Ovary (tissue), 7 donors: ENCODE measurements at regions not wholly inside any gene's neighbourhood (a gene's known extent, or its start where the extent isn't known, plus 50 kb on each side); places are given as distances from the start of the nearest gene placed in this dataset.

Experiments
- DNase-seq, 5 donors: peaks; one replicate each; pipeline ENCODE4 v3.0.0-alpha.2; 2019 to 2020
- H3K27ac ChIP-seq, 2 donors: fragments of 200-600 bp; one replicate each; pipeline versions ENCODE4 v1.5.1 to v1.8.0; 2019 to 2022
- H3K27me3 ChIP-seq: fragments of 200-600 bp; one replicate; pipeline ENCODE4 v1.8.0; 2022
- H3K36me3 ChIP-seq: fragments of 200-600 bp; sonication (generic); one replicate; pipeline ENCODE4 v1.5.1; 2019
- H3K4me1 ChIP-seq: one replicate; pipeline ENCODE4 v1.8.1; 2013; ENCODE audit warnings: mild to moderate bottlenecking, moderate library complexity; ENCODE audit not compliant: insufficient read depth
- H3K4me3 ChIP-seq: fragments of 200-600 bp; sonication (generic); one replicate; pipeline ENCODE4 v1.5.1; 2017
- H3K9me3 ChIP-seq, 2 donors: fragments of 200-600 bp in 1 of 2; sonication (generic) in 1 of 2; one replicate each; pipeline versions ENCODE4 v1.5.1 to v1.8.1; 2013 to 2019; ENCODE audit warnings: mild to moderate bottlenecking in 1 of 2, moderate library complexity in 1 of 2
- CTCF ChIP-seq, 3 donors: fragments of 450-650 bp in 2 of 3; fragments of 200-600 bp in 1 of 3; IDR thresholded peaks; one replicate each; pipeline versions ENCODE4 v1.5.1 to v1.8.0; 2016 to 2022; ENCODE audit warnings: antibody characterized with exemption in 3 of 3, mild to moderate bottlenecking in 1 of 3
- EP300 ChIP-seq: sonication (generic); formaldehyde crosslinking; IDR thresholded peaks from one replicate; pipeline ENCODE4 v1.6.1; 2017; ENCODE audit warnings: antibody characterized with exemption
- POLR2A ChIP-seq: fragments of 450-650 bp; IDR thresholded peaks from one replicate; pipeline ENCODE4 v1.6.1; 2017; ENCODE audit warnings: antibody characterized with exemption, mild to moderate bottlenecking, moderate library complexity
- WGBS, 3 donors: extraction: QIAGEN DNeasy Blood & Tissue Kit in 1 of 3; methylation state at CpG; one replicate each; pipeline versions ENCODE4 v1.1.5 to v1.1.7; 2013 to 2017; 5-methylcytosine and 5-hydroxymethylcytosine counted together
- intact Hi-C, 4 donors: fragments of 100-400 bp; cut with DNase I; formaldehyde crosslinking; loops; one replicate each; pipeline versions ENCODE4 v1.11.0 to v1.15.1; 2022 to 2023
- donor health status: DM: no; HTN: no; CAD: no; lungs with moderate emphysema.
- donor health status: DM: no; HTN: no; CAD: no.
- donor health status: Bipolar disorder and iron deficiency.
- donor health status: DM: no; HTN: no; CAD: no.
- donor health status: DM: yes; HTN: yes; CAD: no.

GRCh38 chr3:162641317-162641716, 1144.7 kb downstream of the OTOL1 start:
- WGBS, 3 donors, result 73 to 83% (median 82%) methylated on average over 3 of the region's 3 CpGs
- Histone ChIP-seq H3K27me3 (no peaks in the 10 kb centered on the region), H3K9me3 (no peaks in the 10 kb centered on the region), H3K27ac (no peak overlapping the region), H3K36me3 (no peaks in the 10 kb centered on the region), H3K4me1 (no peaks in the 10 kb centered on the region), H3K4me3 (no peak overlapping the region)
- DNase-seq, result no peak
- TF ChIP-seq POLR2A (no peak), EP300 (no peak), CTCF (IDR thresholded peaks at IDR 0.05) (no peak)
- intact Hi-C loops, result no loop called here

GRCh38 chr3:162641907-162642306, 1145.3 kb downstream of the OTOL1 start:
- intact Hi-C loops, result no loop called here
- H3K27ac ChIP-seq, result no peak overlapping the region
- no peak overlapping the region for H3K4me3 ChIP-seq
- DNase-seq, result no peak
- H3K27me3 ChIP-seq, result no peaks in the 10 kb centered on the region
- no peak for TF ChIP-seq CTCF (IDR thresholded peaks at IDR 0.05)
- TF ChIP-seq EP300, result no peak
- no peaks in the 10 kb centered on the region for H3K4me1 ChIP-seq
- 63 to 77% (median 77%) methylated on average over 2 of the region's 2 CpGs for WGBS, 3 donors
- H3K9me3 ChIP-seq, result no peaks in the 10 kb centered on the region
- H3K36me3 ChIP-seq, result no peaks in the 10 kb centered on the region

- H3K9me3 ChIP-seq, result no peaks in the 10 kb centered on the region
- intact Hi-C loops, result no loop called here
- WGBS, 3 donors, result 59 to 88% (median 64%) methylated on average over 2 of the region's 2 CpGs
- H3K36me3 ChIP-seq, result no peaks in the 10 kb centered on the region
- no peaks in the 10 kb centered on the region for H3K4me1 ChIP-seq
- TF ChIP-seq EP300 (no peak), POLR2A (no peak)
- no peak overlapping the region for H3K27ac ChIP-seq
- H3K27me3 ChIP-seq, result no peaks in the 10 kb centered on the region
- no peak overlapping the region for H3K4me3 ChIP-seq
- no peak for DNase-seq
Measured at GRCh38 chr3:162643245-162643644, 1146.6 kb downstream of the OTOL1 start.

- Histone ChIP-seq H3K4me3 (no peak overlapping the region), H3K27me3 (no peaks in the 10 kb centered on the region), H3K4me1 (no peaks in the 10 kb centered on the region), H3K9me3 (no peaks in the 10 kb centered on the region), H3K27ac (no peak overlapping the region), H3K36me3 (no peaks in the 10 kb centered on the region)
- intact Hi-C loops, result no loop called here
- no peak for DNase-seq
- WGBS, 3 donors, result 44 to 72% (median 44%) methylated on average over 2 of the region's 2 CpGs
- TF ChIP-seq EP300, result no peak
- no peak for TF ChIP-seq CTCF (IDR thresholded peaks at IDR 0.05)
- no peak for TF ChIP-seq POLR2A
Measured at GRCh38 chr3:162647321-162647720, 1150.7 kb downstream of the OTOL1 start.

GRCh38 chr3:162658003-162658402, 1161.4 kb downstream of the OTOL1 start:
- H3K4me1 ChIP-seq, result no peaks in the 10 kb centered on the region
- WGBS, 3 donors, result 88 to 92% (median 91%) methylated on average over 1 of the region's 1 CpG
- DNase-seq, result no peak
- TF ChIP-seq POLR2A (no peak), EP300 (no peak), CTCF (IDR thresholded peaks at IDR 0.05) (no peak)
- intact Hi-C loops, result no loop called here
- H3K27me3 ChIP-seq, result no peaks in the 10 kb centered on the region
- H3K27ac ChIP-seq, result no peak overlapping the region
- H3K9me3 ChIP-seq, result no peaks in the 10 kb centered on the region
- no peaks in the 10 kb centered on the region for H3K36me3 ChIP-seq
- no peak overlapping the region for H3K4me3 ChIP-seq
